ENCODE measurements at regions not wholly inside any gene's neighbourhood (a gene's known extent, or its start where the extent isn't known, plus 50 kb on each side); places are given as distances from the start of the nearest gene placed in this dataset.

DNA sequence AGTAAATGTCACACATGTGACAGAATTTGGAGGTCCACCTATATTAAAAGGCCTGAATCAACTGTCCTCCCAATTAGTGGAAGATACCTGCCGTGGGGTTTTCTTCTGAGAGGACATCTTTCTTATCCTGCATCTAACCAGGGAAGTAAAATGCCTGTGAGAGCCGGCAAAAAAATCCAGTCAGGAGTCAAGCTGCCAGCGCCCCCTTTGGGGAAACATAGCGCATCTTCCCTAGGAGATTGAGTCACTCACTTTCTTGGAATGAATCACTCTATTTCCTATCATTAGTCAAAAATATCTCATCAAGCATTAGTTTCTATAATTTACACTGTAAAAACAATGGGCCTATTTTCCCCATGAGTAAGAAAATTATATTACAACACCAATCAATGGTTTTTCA, 66.4 kb upstream of the ANK3 start:
- no peak overlapping the region for H3K4me3 ChIP-seq (ENCODE audit: insufficient read depth, low read depth, low read length)
- H3K36me3 ChIP-seq (replicated peaks; ENCODE audit: control insufficient read depth, insufficient read depth, low read length), result no peaks in the 10 kb centered on the region
- DNase-seq, result no peak
- H3K27me3 ChIP-seq (ENCODE audit: control insufficient read depth, insufficient read depth, low read length), result no peaks in the 10 kb centered on the region

DNA sequence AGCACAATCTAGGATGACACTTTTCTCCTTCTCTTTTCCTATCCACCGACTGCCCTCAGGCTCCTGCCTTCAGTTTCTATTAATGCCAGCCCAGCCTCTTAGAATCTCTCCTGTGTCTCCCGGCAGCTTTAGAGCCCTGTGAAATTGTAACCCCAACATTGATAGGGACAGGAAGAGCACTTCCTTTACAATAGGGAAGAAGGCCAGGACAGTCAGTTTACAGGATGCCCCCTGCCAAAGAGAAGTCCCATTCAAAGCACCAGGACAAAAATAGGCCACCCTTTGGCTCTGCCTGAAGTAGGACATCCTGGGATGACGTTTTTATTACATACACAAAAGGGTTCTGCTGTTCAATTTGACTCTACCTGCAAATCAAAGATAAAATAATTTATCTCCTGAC, 64.7 kb upstream of the ANK3 start:
- DNase-seq, result no peak
- H3K27me3 ChIP-seq (ENCODE audit: control insufficient read depth, insufficient read depth, low read length), result no peaks in the 10 kb centered on the region
- no peak overlapping the region for H3K4me3 ChIP-seq (ENCODE audit: insufficient read depth, low read depth, low read length)
- H3K36me3 ChIP-seq (replicated peaks; ENCODE audit: control insufficient read depth, insufficient read depth, low read length), result no peaks in the 10 kb centered on the region

DNA sequence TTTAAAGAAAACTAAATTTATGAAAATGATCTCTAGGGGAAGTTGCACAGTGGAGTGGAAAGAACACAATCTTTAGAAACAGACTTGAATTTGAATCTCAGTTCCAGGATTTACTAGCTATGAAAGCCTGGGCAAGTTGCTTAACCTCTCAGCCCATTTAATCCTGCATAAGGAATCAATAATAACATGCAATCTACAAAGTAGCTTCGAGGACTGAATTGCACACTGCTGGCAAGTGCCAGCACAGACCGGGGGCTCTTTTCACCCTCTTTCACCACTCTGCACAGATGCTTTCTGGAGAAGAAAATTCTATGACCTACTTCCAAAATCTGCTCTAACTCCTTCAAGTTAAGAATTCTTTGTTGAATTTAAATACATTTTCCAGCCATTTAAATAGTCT, 63.4 kb upstream of the ANK3 start:
- DNase-seq, result no peak
- Histone ChIP-seq H3K4me3 (ENCODE audit: insufficient read depth, low read depth, low read length) (no peak overlapping the region), H3K36me3 (replicated peaks; ENCODE audit: control insufficient read depth, insufficient read depth, low read length) (no peaks in the 10 kb centered on the region), H3K27me3 (ENCODE audit: control insufficient read depth, insufficient read depth, low read length) (no peaks in the 10 kb centered on the region)

DNA sequence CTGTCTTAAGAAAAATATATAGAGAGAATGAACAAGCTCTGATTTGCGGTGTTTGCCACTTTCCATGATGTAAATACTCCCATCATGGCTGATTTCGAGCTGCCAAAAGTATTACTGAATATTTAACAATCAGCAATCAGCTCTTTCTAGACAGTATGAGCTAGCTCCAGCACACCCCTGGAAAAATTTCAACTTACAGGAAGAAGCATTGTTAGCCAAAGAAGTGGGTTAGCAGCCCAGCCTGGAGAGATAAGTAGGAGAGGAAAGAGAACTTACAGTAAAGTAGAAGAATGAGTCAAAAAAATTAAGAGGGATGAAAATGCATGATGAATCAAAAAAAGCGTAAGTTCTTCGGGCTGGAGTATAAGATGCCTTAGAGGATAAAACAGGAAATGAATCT, 60.6 kb upstream of the ANK3 start:
- no peak overlapping the region for H3K4me3 ChIP-seq (ENCODE audit: insufficient read depth, low read depth, low read length)
- DNase-seq, result no peak
- H3K36me3 ChIP-seq (replicated peaks; ENCODE audit: control insufficient read depth, insufficient read depth, low read length), result no peaks in the 10 kb centered on the region
- no peaks in the 10 kb centered on the region for H3K27me3 ChIP-seq (ENCODE audit: control insufficient read depth, insufficient read depth, low read length)

DNA sequence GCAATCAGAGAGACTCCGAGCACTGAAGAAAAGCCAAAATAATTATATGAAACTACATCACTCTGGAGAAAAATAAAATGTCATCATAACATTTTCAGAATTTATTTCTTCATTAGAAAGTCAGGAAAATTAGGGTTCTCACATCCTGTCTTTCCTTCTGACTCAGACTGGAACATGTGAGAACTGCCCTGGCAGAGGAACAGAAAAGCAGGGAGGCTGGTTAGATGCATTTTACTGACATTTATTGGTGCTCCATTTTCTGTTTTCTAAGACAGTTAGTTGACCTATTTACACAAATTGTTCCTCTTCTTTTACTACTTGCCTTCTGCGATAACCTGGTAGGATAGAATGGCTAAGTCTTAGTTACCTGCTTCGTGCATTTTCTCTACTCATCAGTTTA, 58.6 kb upstream of the ANK3 start:
- no peak for DNase-seq
- Histone ChIP-seq H3K4me3 (ENCODE audit: insufficient read depth, low read depth, low read length) (no peak overlapping the region), H3K36me3 (replicated peaks; ENCODE audit: control insufficient read depth, insufficient read depth, low read length) (no peaks in the 10 kb centered on the region), H3K27me3 (ENCODE audit: control insufficient read depth, insufficient read depth, low read length) (no peaks in the 10 kb centered on the region)

DNA sequence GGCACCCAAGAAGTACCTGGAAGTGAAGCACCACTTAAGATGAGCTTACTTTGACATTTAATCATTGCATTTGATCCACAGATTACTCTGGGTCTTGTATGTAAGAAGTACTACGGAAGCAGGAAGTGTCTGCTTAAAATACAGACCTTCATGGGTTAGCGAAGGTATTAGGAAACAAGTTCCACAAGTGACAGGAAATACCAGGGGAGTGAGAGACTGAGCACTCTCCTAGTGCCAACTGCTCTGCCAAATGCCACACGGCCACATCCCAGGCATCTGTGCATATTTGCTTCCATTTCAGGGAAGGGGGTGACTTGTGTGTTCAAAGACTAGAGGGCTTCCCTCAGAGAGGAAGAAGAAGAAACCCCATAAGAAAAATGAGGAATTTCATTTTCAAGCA, 57.2 kb upstream of the ANK3 start:
- Histone ChIP-seq H3K36me3 (replicated peaks; ENCODE audit: control insufficient read depth, insufficient read depth, low read length) (no peaks in the 10 kb centered on the region), H3K4me3 (ENCODE audit: insufficient read depth, low read depth, low read length) (no peak overlapping the region), H3K27me3 (ENCODE audit: control insufficient read depth, insufficient read depth, low read length) (no peaks in the 10 kb centered on the region)
- DNase-seq, result no peak

DNA sequence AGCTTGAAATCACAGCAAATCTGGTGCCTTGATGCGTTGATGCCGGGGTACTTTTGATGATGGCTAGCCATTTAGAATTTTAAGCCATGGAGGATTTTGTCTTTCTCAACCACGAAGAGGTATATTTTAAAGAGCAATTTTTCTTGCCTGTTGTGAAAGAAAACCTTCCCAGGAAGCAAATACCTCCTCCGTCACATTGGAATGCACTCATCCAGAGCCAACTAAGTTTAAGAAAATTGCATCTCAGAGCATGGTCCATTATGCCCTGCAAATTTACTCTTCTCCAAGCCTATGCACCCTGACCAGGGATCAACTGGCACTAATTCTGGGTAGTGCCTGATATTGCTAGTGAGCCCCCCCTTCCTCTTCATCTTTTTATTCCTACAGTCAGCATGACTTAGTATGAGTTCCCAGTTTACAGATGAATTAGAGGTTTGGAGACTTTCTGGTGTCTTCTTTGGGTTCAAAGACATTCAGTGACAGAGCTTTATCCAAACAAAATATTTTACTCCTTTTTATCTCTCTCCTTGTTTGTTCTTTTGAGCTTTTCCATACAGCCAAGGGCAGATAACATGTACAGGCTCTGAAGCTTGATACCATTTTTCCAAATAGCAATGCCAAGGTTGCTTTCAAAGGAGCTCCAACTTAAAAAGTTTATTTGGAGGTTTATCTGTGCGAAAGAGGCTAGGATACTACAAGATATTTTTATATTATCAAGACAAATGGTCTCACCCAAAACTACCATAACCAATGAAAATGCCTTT, 56.6 kb upstream of the ANK3 start:
- no peak overlapping the region for H3K4me3 ChIP-seq (ENCODE audit: insufficient read depth, low read depth, low read length)
- no peak for DNase-seq
- H3K36me3 ChIP-seq (replicated peaks; ENCODE audit: control insufficient read depth, insufficient read depth, low read length), result no peaks in the 10 kb centered on the region
- no peaks in the 10 kb centered on the region for H3K27me3 ChIP-seq (ENCODE audit: control insufficient read depth, insufficient read depth, low read length)

DNA sequence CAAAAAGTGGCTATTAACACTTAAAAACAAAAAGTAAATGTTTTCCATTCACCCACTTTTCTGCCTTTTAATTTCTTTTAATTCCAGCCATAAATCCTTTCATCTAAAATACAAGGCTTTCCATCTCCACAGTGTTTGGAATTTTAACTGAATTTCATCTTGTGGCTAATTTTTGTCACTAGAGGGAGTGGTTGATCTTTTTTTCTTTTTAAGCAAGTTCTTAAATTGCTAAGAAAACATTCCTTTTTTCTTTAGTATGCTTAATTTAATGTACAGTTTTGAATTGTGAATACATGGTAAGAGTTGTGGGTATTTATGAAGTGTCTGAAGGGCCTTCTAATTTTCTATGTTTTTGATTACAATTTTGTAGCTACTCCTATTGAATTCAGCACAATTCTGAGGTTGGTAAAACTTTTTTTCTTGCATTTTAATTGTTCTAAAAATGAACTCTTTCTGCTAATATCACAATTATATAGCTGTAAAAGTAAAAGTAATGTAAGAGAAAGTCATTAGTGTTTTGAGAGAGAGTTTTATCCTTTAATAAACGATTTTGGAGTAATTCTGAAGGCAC, 54.9 kb upstream of the ANK3 start:
- DNase-seq, result no peak
- Histone ChIP-seq H3K4me3 (ENCODE audit: insufficient read depth, low read depth, low read length) (no peak overlapping the region), H3K27me3 (ENCODE audit: control insufficient read depth, insufficient read depth, low read length) (no peaks in the 10 kb centered on the region), H3K36me3 (replicated peaks; ENCODE audit: control insufficient read depth, insufficient read depth, low read length) (no peaks in the 10 kb centered on the region)

DNA sequence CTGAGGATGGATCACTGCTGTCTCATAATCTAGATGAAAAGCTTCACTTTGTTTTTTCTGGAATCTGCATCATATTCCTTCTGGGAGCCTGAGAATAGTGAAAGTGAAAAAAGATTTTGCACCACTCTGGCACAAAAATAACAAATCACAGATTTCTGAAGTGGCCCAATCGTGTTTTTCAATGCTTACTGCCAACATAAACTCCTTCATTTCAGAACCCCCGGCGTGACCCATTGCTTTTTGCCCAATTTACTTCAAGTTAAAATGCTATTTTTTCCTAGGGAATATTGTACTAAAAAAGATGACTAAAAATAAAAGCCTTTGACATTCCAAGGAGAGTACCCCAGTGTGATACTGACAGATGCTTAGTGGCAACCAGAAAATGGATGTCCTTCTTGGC, 53.7 kb upstream of the ANK3 start:
- no peak for DNase-seq
- H3K36me3 ChIP-seq (replicated peaks; ENCODE audit: control insufficient read depth, insufficient read depth, low read length), result no peaks in the 10 kb centered on the region
- no peaks in the 10 kb centered on the region for H3K27me3 ChIP-seq (ENCODE audit: control insufficient read depth, insufficient read depth, low read length)
- no peak overlapping the region for H3K4me3 ChIP-seq (ENCODE audit: insufficient read depth, low read depth, low read length)

DNA sequence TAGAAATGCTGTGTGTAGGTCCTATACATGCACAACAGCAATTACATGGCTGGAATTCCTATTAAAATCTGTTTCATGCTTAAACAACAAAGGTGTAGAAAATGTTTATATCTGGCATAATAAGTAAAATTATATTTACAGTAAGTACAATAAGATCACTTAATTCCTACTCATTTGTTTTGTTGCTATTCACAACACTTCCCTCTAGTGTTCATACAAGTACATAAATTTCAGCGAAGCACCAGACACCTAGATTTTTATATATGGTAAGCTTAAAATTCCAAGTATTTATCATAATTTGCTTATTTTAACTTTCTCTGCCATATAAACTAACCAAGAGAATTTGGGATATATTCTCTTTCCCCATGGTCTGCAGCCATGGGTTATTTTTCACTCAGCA, 51.8 kb upstream of the ANK3 start:
- Histone ChIP-seq H3K27me3 (ENCODE audit: control insufficient read depth, insufficient read depth, low read length) (no peaks in the 10 kb centered on the region), H3K4me3 (ENCODE audit: insufficient read depth, low read depth, low read length) (no peak overlapping the region), H3K36me3 (replicated peaks; ENCODE audit: control insufficient read depth, insufficient read depth, low read length) (no peaks in the 10 kb centered on the region)
- DNase-seq, result no peak

DNA sequence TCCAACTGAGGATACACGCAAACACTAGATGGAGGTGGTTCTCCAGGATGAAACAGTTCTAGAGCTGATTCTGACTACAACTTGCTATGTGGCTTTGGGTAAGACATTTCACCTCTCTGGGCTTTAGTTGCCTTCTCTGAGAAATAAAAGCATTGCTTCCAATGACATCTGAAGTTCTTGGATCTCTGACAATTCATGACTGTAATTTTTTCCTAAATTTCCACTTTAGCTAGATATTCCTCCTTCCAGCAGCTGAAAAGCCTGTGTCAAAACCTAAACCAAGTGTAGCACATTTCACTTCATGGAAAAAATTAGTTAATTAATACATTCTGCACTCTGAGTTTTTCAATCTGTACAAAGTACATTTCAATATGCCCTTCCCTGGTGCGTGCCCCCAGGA, 50.0 kb upstream of the ANK3 start:
- Histone ChIP-seq H3K4me3 (ENCODE audit: insufficient read depth, low read depth, low read length) (no peak overlapping the region), H3K27me3 (ENCODE audit: control insufficient read depth, insufficient read depth, low read length) (no peaks in the 10 kb centered on the region), H3K36me3 (replicated peaks; ENCODE audit: control insufficient read depth, insufficient read depth, low read length) (no peaks in the 10 kb centered on the region)
- no peak for DNase-seq

All from H7 (cell line).